ENCODE measurements at regions not wholly inside any gene's neighbourhood (a gene's known extent, or its start where the extent isn't known, plus 50 kb on each side); places are given as distances from the start of the nearest gene placed in this dataset.

DNA sequence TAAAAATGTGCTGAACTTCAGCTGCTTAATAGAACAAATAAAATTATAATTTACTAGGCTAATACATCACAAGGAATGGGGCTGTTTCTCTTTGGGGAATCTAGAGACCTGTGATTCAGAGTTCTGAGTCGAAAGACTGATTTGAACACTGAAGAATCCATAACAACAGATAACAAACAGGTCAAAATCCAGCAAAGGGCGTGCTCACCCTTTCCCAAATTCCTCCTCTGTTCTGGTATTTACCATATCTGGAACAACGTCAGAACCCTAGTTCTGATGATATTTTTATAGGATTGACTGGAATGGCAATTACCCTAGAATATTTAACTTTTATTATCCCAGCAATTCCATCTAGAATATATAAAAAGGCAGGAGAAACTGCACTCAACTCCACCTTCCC lies 66.0 kb upstream of the ITGA6 start:
- no peaks in the 10 kb centered on the region for H3K4me1 ChIP-seq (ENCODE audit: low read length)
- H3K27ac ChIP-seq (ENCODE audit: low read length): no peak overlapping the region
- no peak overlapping the region for H3K4me2 ChIP-seq (ENCODE audit: low read length)
- H3K4me3 ChIP-seq (ENCODE audit: low read length): no peak overlapping the region
- H3K79me2 ChIP-seq (ENCODE audit: low read length): no peaks in the 10 kb centered on the region
- no peaks in the 10 kb centered on the region for H3K27me3 ChIP-seq (ENCODE audit: low read depth, low read length)
- H3K36me3 ChIP-seq (replicated peaks; ENCODE audit: low read depth, low read length): no peaks in the 10 kb centered on the region
- no peaks in the 10 kb centered on the region for H4K20me1 ChIP-seq (ENCODE audit: insufficient read depth, low read length)
- TF ChIP-seq EZH2phosphoT487 (IDR thresholded peaks at IDR 0.05; ENCODE audit: low read depth): no peak
- TF ChIP-seq, protein P1, sequence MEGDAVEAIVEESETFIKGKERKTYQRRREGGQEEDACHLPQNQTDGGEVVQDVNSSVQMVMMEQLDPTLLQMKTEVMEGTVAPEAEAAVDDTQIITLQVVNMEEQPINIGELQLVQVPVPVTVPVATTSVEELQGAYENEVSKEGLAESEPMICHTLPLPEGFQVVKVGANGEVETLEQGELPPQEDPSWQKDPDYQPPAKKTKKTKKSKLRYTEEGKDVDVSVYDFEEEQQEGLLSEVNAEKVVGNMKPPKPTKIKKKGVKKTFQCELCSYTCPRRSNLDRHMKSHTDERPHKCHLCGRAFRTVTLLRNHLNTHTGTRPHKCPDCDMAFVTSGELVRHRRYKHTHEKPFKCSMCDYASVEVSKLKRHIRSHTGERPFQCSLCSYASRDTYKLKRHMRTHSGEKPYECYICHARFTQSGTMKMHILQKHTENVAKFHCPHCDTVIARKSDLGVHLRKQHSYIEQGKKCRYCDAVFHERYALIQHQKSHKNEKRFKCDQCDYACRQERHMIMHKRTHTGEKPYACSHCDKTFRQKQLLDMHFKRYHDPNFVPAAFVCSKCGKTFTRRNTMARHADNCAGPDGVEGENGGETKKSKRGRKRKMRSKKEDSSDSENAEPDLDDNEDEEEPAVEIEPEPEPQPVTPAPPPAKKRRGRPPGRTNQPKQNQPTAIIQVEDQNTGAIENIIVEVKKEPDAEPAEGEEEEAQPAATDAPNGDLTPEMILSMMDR (IDR thresholded peaks at IDR 0.05; ENCODE audit: low read depth, low read length): no peak
- H3K9me3 ChIP-seq (ENCODE audit: insufficient read depth, low read length): no peaks in the 10 kb centered on the region
- H3K9ac ChIP-seq (ENCODE audit: low read length): no peak overlapping the region
- no peak overlapping the region for H2AFZ ChIP-seq (ENCODE audit: low read depth, low read length)

DNA sequence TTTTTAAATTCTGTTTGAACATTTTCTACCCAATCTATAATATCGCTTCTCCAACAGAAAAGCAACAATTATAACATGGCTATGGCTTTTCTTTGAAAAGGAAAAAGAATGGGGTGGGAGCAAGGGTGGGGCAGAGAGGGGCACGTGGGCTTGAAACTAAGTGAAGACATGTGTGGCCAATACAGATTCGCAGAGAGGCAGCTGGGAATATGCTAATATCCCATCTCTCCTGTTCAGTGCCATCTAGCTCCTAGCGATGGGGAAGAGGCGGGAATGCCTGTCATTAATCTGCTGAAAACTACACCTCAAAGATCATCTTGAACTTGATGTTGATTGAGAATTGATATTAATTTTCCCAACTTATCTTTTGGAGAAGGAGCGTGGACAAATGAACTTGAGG lies 65.5 kb upstream of the ITGA6 start:
- Histone ChIP-seq H3K27ac (ENCODE audit: low read length) (no peak overlapping the region), H2AFZ (ENCODE audit: low read depth, low read length) (no peak overlapping the region), H3K9ac (ENCODE audit: low read length) (no peak overlapping the region), H3K4me3 (ENCODE audit: low read length) (no peak overlapping the region), H3K79me2 (ENCODE audit: low read length) (no peaks in the 10 kb centered on the region), H4K20me1 (ENCODE audit: insufficient read depth, low read length) (no peaks in the 10 kb centered on the region), H3K9me3 (ENCODE audit: insufficient read depth, low read length) (no peaks in the 10 kb centered on the region), H3K36me3 (replicated peaks; ENCODE audit: low read depth, low read length) (no peaks in the 10 kb centered on the region), H3K4me2 (ENCODE audit: low read length) (no peak overlapping the region), H3K27me3 (ENCODE audit: low read depth, low read length) (no peaks in the 10 kb centered on the region), H3K4me1 (ENCODE audit: low read length) (no peaks in the 10 kb centered on the region)
- no peak for TF ChIP-seq EZH2phosphoT487 (IDR thresholded peaks at IDR 0.05; ENCODE audit: low read depth)
- TF ChIP-seq, protein P1 (IDR thresholded peaks at IDR 0.05; ENCODE audit: low read depth, low read length): no peak

DNA sequence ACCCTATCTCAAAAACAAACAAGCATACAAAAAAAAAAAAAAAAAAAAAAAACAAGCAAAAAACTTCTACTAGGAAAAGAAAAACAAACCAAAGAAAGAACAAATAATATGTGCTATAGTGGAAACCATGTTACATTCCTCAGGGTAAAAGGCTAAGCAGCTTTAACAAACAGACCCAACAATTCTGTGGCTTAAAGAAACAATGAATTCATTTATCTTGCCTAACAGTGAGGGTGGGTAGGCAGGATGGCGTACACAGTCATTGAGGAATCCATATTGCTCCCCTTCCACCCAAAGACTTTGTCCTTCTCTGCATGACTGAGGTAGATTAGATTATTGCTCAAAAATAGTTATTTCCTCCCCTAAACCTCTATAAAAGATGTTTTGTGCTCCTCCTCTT lies 63.1 kb upstream of the ITGA6 start:
- Histone ChIP-seq H2AFZ (ENCODE audit: low read depth, low read length) (no peak overlapping the region), H3K27ac (ENCODE audit: low read length) (no peak overlapping the region), H3K9ac (ENCODE audit: low read length) (no peak overlapping the region), H4K20me1 (ENCODE audit: insufficient read depth, low read length) (no peaks in the 10 kb centered on the region), H3K27me3 (ENCODE audit: low read depth, low read length) (no peaks in the 10 kb centered on the region), H3K4me1 (ENCODE audit: low read length) (no peaks in the 10 kb centered on the region), H3K79me2 (ENCODE audit: low read length) (no peaks in the 10 kb centered on the region), H3K4me2 (ENCODE audit: low read length) (no peak overlapping the region), H3K4me3 (ENCODE audit: low read length) (no peak overlapping the region), H3K9me3 (ENCODE audit: insufficient read depth, low read length) (no peaks in the 10 kb centered on the region), H3K36me3 (replicated peaks; ENCODE audit: low read depth, low read length) (no peaks in the 10 kb centered on the region)
- TF ChIP-seq EZH2phosphoT487 (IDR thresholded peaks at IDR 0.05; ENCODE audit: low read depth): no peak
- TF ChIP-seq, protein P1 (IDR thresholded peaks at IDR 0.05; ENCODE audit: low read depth, low read length): no peak

GRCh38 chr2:172366596-172367150 lies 60.7 kb upstream of the ITGA6 start:
- no peak for TF ChIP-seq EZH2phosphoT487 (IDR thresholded peaks at IDR 0.05; ENCODE audit: low read depth)
- TF ChIP-seq, protein P1 (IDR thresholded peaks at IDR 0.05; ENCODE audit: low read depth, low read length): no peak
- Histone ChIP-seq H3K4me1 (ENCODE audit: low read length) (no peaks in the 10 kb centered on the region), H3K9ac (ENCODE audit: low read length) (no peak overlapping the region), H3K4me2 (ENCODE audit: low read length) (no peak overlapping the region), H3K36me3 (replicated peaks; ENCODE audit: low read depth, low read length) (no peaks in the 10 kb centered on the region), H3K4me3 (ENCODE audit: low read length) (no peak overlapping the region), H3K27me3 (ENCODE audit: low read depth, low read length) (no peaks in the 10 kb centered on the region), H4K20me1 (ENCODE audit: insufficient read depth, low read length) (no peaks in the 10 kb centered on the region), H3K27ac (ENCODE audit: low read length) (no peak overlapping the region), H3K9me3 (ENCODE audit: insufficient read depth, low read length) (no peaks in the 10 kb centered on the region), H2AFZ (ENCODE audit: low read depth, low read length) (no peak overlapping the region), H3K79me2 (ENCODE audit: low read length) (no peaks in the 10 kb centered on the region)

Measured in OCI-LY3 (cell line).